Adrenal gland (tissue), 5 donors: ENCODE measurements at regions not wholly inside any gene's neighbourhood (a gene's known extent, or its start where the extent isn't known, plus 50 kb on each side); places are given as distances from the start of the nearest gene placed in this dataset.

Experiments used
- POLR2A ChIP-seq, 2 donors: fragments of 450-650 bp; IDR thresholded peaks; one replicate each; pipeline ENCODE4 v1.6.1; 2017; ENCODE audit warnings: antibody characterized with exemption in 2 of 2, mild to moderate bottlenecking in 2 of 2, moderate library complexity in 1 of 2
- TF ChIP-seq, protein P1 (sequence below), 6 experiments: fragments of 450-650 bp in 4 of 6; fragments of 200-600 bp in 2 of 6; sonication (generic) in 1 of 6; IDR thresholded peaks; 1 replicate in 5 of 6; 2 replicates in 1 of 6; pipeline versions ENCODE4 v1.5.1 to v1.8.0; 2016 to 2021; ENCODE audit warnings: antibody characterized with exemption in 6 of 6, mild to moderate bottlenecking in 2 of 6, moderate library complexity in 1 of 6
- donor health status: DM: no; HTN: no; CAD: no.

- no peak for TF ChIP-seq POLR2A (IDR thresholded peaks at IDR 0.05)
- TF ChIP-seq, protein P1, sequence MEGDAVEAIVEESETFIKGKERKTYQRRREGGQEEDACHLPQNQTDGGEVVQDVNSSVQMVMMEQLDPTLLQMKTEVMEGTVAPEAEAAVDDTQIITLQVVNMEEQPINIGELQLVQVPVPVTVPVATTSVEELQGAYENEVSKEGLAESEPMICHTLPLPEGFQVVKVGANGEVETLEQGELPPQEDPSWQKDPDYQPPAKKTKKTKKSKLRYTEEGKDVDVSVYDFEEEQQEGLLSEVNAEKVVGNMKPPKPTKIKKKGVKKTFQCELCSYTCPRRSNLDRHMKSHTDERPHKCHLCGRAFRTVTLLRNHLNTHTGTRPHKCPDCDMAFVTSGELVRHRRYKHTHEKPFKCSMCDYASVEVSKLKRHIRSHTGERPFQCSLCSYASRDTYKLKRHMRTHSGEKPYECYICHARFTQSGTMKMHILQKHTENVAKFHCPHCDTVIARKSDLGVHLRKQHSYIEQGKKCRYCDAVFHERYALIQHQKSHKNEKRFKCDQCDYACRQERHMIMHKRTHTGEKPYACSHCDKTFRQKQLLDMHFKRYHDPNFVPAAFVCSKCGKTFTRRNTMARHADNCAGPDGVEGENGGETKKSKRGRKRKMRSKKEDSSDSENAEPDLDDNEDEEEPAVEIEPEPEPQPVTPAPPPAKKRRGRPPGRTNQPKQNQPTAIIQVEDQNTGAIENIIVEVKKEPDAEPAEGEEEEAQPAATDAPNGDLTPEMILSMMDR (IDR thresholded peaks at IDR 0.05) = no peak
Observed at GRCh38 chr11:87423161-87423560, 385.4 kb downstream of the TMEM135 start.
